D721Med (cell line): ENCODE measurements at regions not wholly inside any gene's neighbourhood (a gene's known extent, or its start where the extent isn't known, plus 50 kb on each side); places are given as distances from the start of the nearest gene placed in this dataset.

Source experiments
- DNase-seq: peaks from one replicate; pipeline ENCODE4 v3.0.0; 2011; ENCODE audit warnings: low spot score; ENCODE audit not compliant: insufficient read length
- FAIRE-seq: peaks from 2 replicates; lab custom pipeline; 2011; peaks lifted over from hg19 to GRCh38; lab: Jason Lieb, UNC
- CTCF ChIP-seq: IDR thresholded peaks from 2 replicates; pipeline ENCODE4 v1.5.1; 2012; ENCODE audit warnings: mild to moderate bottlenecking, control low read depth; ENCODE audit not compliant: insufficient read depth; ENCODE audit errors: missing control alignments

- FAIRE-seq, result no peak
- TF ChIP-seq CTCF, result no peak
- no peak for DNase-seq
Observed at GRCh38 chr10:33412653-33413361, 78.3 kb upstream of the NRP1 start.

GRCh38 chr10:33412241-33412640, 77.8 kb upstream of the NRP1 start:
- FAIRE-seq, result no peak
- no peak for TF ChIP-seq CTCF

GRCh38 chr10:33410860-33411234, 76.4 kb upstream of the NRP1 start:
- no peak for DNase-seq
- TF ChIP-seq CTCF, result no peak
- FAIRE-seq, result no peak

More at GRCh38 chr10:33412241-33412640, 77.8 kb upstream of the NRP1 start:
- no peak for DNase-seq

GRCh38 chr10:33410096-33410859, 75.8 kb upstream of the NRP1 start:
- DNase-seq (no peak), FAIRE-seq (no peak)
- TF ChIP-seq CTCF, result no peak

- DNase-seq (no peak), FAIRE-seq (no peak)
- no peak for TF ChIP-seq CTCF
Observed at GRCh38 chr10:33406596-33406995, 72.1 kb upstream of the NRP1 start.

- TF ChIP-seq CTCF, result no peak
- FAIRE-seq, result no peak
- no peak for DNase-seq
Observed at GRCh38 chr10:33402220-33403073, 68.0 kb upstream of the NRP1 start.
